ENCODE measurements at regions not wholly inside any gene's neighbourhood (a gene's known extent, or its start where the extent isn't known, plus 50 kb on each side); places are given as distances from the start of the nearest gene placed in this dataset.
A peak's percentile ranks its signal among the peaks of the same experiment; 100 is the strongest.

DNA sequence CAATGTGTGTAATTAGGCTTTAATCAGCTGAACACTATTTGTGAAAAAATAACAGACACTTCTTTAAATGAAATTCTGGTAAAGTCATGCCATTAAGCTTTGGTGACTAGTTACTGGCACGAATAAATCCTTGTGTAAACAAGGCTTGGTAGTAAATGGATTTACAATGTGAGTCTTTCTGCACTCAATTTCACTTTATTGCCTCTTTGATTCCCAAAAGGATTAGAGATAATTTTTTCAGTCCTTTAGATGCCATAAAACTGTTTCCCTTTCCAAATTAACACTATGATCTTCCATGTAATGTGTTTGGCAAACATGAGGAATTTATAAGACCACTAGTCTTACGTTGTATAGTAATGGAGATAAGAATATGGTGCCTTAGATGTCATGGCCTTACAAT lies 339.5 kb upstream of the DNAJC19 start:
- intact Hi-C loops (cut with micrococcal nuclease): loop anchor here (5.0 kb wide), 1 partner anchor 373 kb away; no protein-coding TSS in a partner anchor
- ChIA-PET CTCF (no interaction called here), POLR2A (ENCODE audit: unreplicated experiment) (no interaction called here)
- BruUV-seq (replicated peaks): no TSS peak
- H3K9me2 ChIP-seq (replicated peaks; ENCODE audit: low read length): no peaks in the 10 kb centered on the region
- TF ChIP-seq EZH2 (IDR thresholded peaks at IDR 0.05; ENCODE audit: low read length, unreplicated experiment): no peak
- no peak for TF ChIP-seq EZH2phosphoT487 (IDR thresholded peaks at IDR 0.05; ENCODE audit: borderline replicate concordance, low read length)
- no peak for TF ChIP-seq CTCF (conservative IDR thresholded peaks at IDR 0.05; ENCODE audit: low read depth, low read length)
- DNase-seq (peak; percentile 13), ATAC-seq (no peak)
- H3K9ac ChIP-seq (ENCODE audit: low read length): no peak overlapping the region
- H3K4me1 ChIP-seq (ENCODE audit: insufficient read depth, low read length): no peaks in the 10 kb centered on the region
- H2AFZ ChIP-seq (ENCODE audit: low read length): no peak overlapping the region
- no peaks in the 10 kb centered on the region for H3K36me3 ChIP-seq (ENCODE audit: low read depth, low read length)
- 0 out of 2 replicates have a peak, but pooled peaks cover 8% of the 10 kb centered on the region for H3K27me3 ChIP-seq (ENCODE audit: low read length)
- H3K27ac ChIP-seq (ENCODE audit: low read length): no peak overlapping the region
- no peaks in the 10 kb centered on the region for H4K20me1 ChIP-seq (ENCODE audit: low read length)
- no peaks in the 10 kb centered on the region for H3K79me2 ChIP-seq (ENCODE audit: low read length)
- H3K4me2 ChIP-seq (ENCODE audit: low read length): no peak overlapping the region
- H3F3A ChIP-seq (ENCODE audit: low read length, unreplicated experiment): no peaks in the 10 kb centered on the region
- H3K9me3 ChIP-seq (ENCODE audit: low read length): no peaks in the 10 kb centered on the region
- H3K4me3 ChIP-seq (ENCODE audit: low read length): no peak overlapping the region

DNA sequence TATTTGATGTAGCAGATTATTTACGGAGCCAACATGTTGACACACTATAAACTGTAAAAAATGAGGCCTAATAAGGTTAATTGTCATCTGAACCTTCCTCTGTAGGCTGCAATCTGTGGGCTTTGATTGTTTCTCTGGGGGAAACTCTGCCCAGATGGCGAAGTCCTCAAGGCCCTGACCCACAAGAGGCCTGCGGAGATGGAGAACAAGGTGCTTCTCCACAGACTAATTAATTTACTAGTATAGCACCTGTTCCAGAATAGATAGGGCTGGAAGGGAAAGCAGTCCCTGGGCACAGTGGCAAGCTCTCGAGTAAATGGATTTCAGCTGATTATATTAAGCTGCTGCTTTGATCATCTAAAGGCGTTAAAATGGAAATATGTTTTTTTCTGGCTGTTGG lies 338.8 kb upstream of the DNAJC19 start:
- Histone ChIP-seq H3K36me3 (ENCODE audit: low read depth, low read length) (no peaks in the 10 kb centered on the region), H3K27ac (ENCODE audit: low read length) (no peak overlapping the region), H4K20me1 (ENCODE audit: low read length) (no peaks in the 10 kb centered on the region), H3K4me2 (ENCODE audit: low read length) (no peak overlapping the region), H3K4me3 (ENCODE audit: low read length) (no peak overlapping the region), H3K79me2 (ENCODE audit: low read length) (no peaks in the 10 kb centered on the region), H3K9ac (ENCODE audit: low read length) (no peak overlapping the region), H3K9me2 (replicated peaks; ENCODE audit: low read length) (no peaks in the 10 kb centered on the region), H3F3A (ENCODE audit: low read length, unreplicated experiment) (no peaks in the 10 kb centered on the region), H2AFZ (ENCODE audit: low read length) (no peak overlapping the region), H3K4me1 (ENCODE audit: insufficient read depth, low read length) (no peaks in the 10 kb centered on the region), H3K27me3 (ENCODE audit: low read length) (0 out of 2 replicates have a peak, but pooled peaks cover 8% of the 10 kb centered on the region), H3K9me3 (ENCODE audit: low read length) (no peaks in the 10 kb centered on the region)
- TF ChIP-seq CTCF (conservative IDR thresholded peaks at IDR 0.05; ENCODE audit: low read depth, low read length): no peak
- TF ChIP-seq EZH2 (IDR thresholded peaks at IDR 0.05; ENCODE audit: low read length, unreplicated experiment): no peak
- TF ChIP-seq EZH2phosphoT487 (IDR thresholded peaks at IDR 0.05; ENCODE audit: borderline replicate concordance, low read length): no peak
- CTCF ChIA-PET: no interaction called here
- DNase-seq (no peak), ATAC-seq (no peak)
- POLR2A ChIA-PET (ENCODE audit: unreplicated experiment): no interaction called here
- BruUV-seq (replicated peaks): no TSS peak
- intact Hi-C loops (cut with micrococcal nuclease): loop anchor here (5.0 kb wide), 1 partner anchor 374 kb away; no protein-coding TSS in a partner anchor

GRCh38 chr3:181327349-181327748 lies 337.8 kb upstream of the DNAJC19 start:
- no peaks in the 10 kb centered on the region for H3K4me1 ChIP-seq (ENCODE audit: insufficient read depth, low read length)
- H3K9me3 ChIP-seq (ENCODE audit: low read length): no peaks in the 10 kb centered on the region
- ChIA-PET POLR2A (ENCODE audit: unreplicated experiment) (no interaction called here), CTCF (interaction anchor here (0.5 kb wide), 1 partner anchor 117 kb away, joined by 3 read pairs; no protein-coding TSS in a partner anchor)
- no peaks in the 10 kb centered on the region for H3F3A ChIP-seq (ENCODE audit: low read length, unreplicated experiment)
- intact Hi-C loops (cut with micrococcal nuclease): loop anchor here (2.0 to 5.0 kb wide), 2 partner anchors 375 to 1355 kb away; no protein-coding TSS in a partner anchor
- no peaks in the 10 kb centered on the region for H3K36me3 ChIP-seq (ENCODE audit: low read depth, low read length)
- H3K4me3 ChIP-seq (ENCODE audit: low read length): no peak overlapping the region
- no peak overlapping the region for H2AFZ ChIP-seq (ENCODE audit: low read length)
- H3K79me2 ChIP-seq (ENCODE audit: low read length): no peaks in the 10 kb centered on the region
- TF ChIP-seq EZH2phosphoT487 (IDR thresholded peaks at IDR 0.05; ENCODE audit: borderline replicate concordance, low read length) (no peak), CTCF (conservative IDR thresholded peaks at IDR 0.05; ENCODE audit: low read depth, low read length) (no peak), EZH2 (IDR thresholded peaks at IDR 0.05; ENCODE audit: low read length, unreplicated experiment) (no peak)
- no peak overlapping the region for H3K9ac ChIP-seq (ENCODE audit: low read length)
- 0 out of 2 replicates have a peak, but pooled peaks cover 8% of the 10 kb centered on the region for H3K27me3 ChIP-seq (ENCODE audit: low read length)
- BruUV-seq (replicated peaks): no TSS peak
- H4K20me1 ChIP-seq (ENCODE audit: low read length): no peaks in the 10 kb centered on the region
- H3K9me2 ChIP-seq (replicated peaks; ENCODE audit: low read length): no peaks in the 10 kb centered on the region
- no peak overlapping the region for H3K27ac ChIP-seq (ENCODE audit: low read length)
- H3K4me2 ChIP-seq (ENCODE audit: low read length): no peak overlapping the region
- DNase-seq: no peak
- ATAC-seq: no peak
